GM23338 (cell line): ENCODE measurements at regions not wholly inside any gene's neighbourhood (a gene's known extent, or its start where the extent isn't known, plus 50 kb on each side); places are given as distances from the start of the nearest gene placed in this dataset.

ENCODE experiments used
- ATAC-seq: fragments of 200-7000 bp; cut with Tn5 transposase; 3 replicates; pipeline ENCODE4 v1.9.1; 2020
- DNase-seq: peaks from one replicate; pipeline ENCODE4 v3.0.0-alpha.2; 2015; ENCODE audit warnings: low spot score
- H2AFZ ChIP-seq: fragments of 200-600 bp; sonication (generic); 2 replicates; pipeline ENCODE4 v1.8.0; 2016; ENCODE audit warnings: antibody characterized with exemption, mild to moderate bottlenecking, moderate library complexity
- H3F3A ChIP-seq: fragments of 200-600 bp; sonication (generic); replicated peaks from 2 replicates; pipeline ENCODE4 v1.8.0; 2017; ENCODE audit warnings: antibody characterized with exemption, mixed run types, low read depth
- H3K27ac ChIP-seq: fragments of 200-600 bp; sonication (generic); 2 replicates; pipeline ENCODE4 v1.6.1; 2016; ENCODE audit warnings: low read depth
- H3K27me3 ChIP-seq: fragments of 200-600 bp; sonication (generic); 2 replicates; pipeline ENCODE4 v1.8.0; 2016; ENCODE audit warnings: mild to moderate bottlenecking, mixed run types, moderate library complexity; ENCODE audit not compliant: insufficient read depth
- H3K36me3 ChIP-seq: fragments of 200-600 bp; sonication (generic); 2 replicates; pipeline ENCODE4 v1.8.0; 2016; ENCODE audit warnings: mild to moderate bottlenecking; ENCODE audit not compliant: insufficient read depth
- H3K4me1 ChIP-seq: fragments of 200-600 bp; sonication (generic); 2 replicates; pipeline ENCODE4 v1.8.0; 2016; ENCODE audit warnings: mild to moderate bottlenecking, moderate library complexity; ENCODE audit not compliant: insufficient read depth
- H3K4me2 ChIP-seq: fragments of 200-600 bp; sonication (generic); 2 replicates; pipeline ENCODE4 v1.7.1; 2017; ENCODE audit warnings: mixed run types
- H3K4me3 ChIP-seq: fragments of 200-600 bp; sonication (generic); 2 replicates; pipeline ENCODE4 v1.6.1; 2016; ENCODE audit warnings: mixed run types
- H3K79me2 ChIP-seq: fragments of 200-600 bp; sonication (generic); replicated peaks from 2 replicates; pipeline ENCODE4 v1.8.0; 2017; ENCODE audit warnings: mild to moderate bottlenecking; ENCODE audit not compliant: insufficient read depth
- H3K9me2 ChIP-seq: fragments of 200-600 bp; sonication (generic); 2 replicates; pipeline ENCODE4 v1.8.0; 2017; ENCODE audit not compliant: insufficient read depth
- H4K20me1 ChIP-seq: fragments of 200-600 bp; sonication (generic); replicated peaks from 2 replicates; pipeline ENCODE4 v1.8.0; 2017; ENCODE audit warnings: mild to moderate bottlenecking; ENCODE audit not compliant: insufficient read depth
- H3K27ac Mint-ChIP-seq: 2 replicates; pipeline ENCODE4 v1.8.0; 2020; ENCODE audit warnings: inconsistent platforms, mild to moderate bottlenecking, moderate library complexity, mixed read lengths
- H3K27me3 Mint-ChIP-seq: 3 replicates; pipeline ENCODE4 v1.8.0; 2022; ENCODE audit warnings: low read depth, mild to moderate bottlenecking, moderate library complexity, mixed read lengths, inconsistent platforms; ENCODE audit not compliant: insufficient read depth, poor library complexity
- H3K36me3 Mint-ChIP-seq: 3 replicates; pipeline ENCODE4 v1.8.0; 2021; ENCODE audit warnings: low read depth, mild to moderate bottlenecking, inconsistent platforms, moderate library complexity, mixed read lengths
- H3K4me1 Mint-ChIP-seq: 3 replicates; pipeline ENCODE4 v1.8.0; 2020; ENCODE audit warnings: mild to moderate bottlenecking, inconsistent platforms, mixed read lengths
- H3K4me3 Mint-ChIP-seq: 3 replicates; pipeline ENCODE4 v1.8.0; 2021; ENCODE audit warnings: moderate library complexity, mild to moderate bottlenecking, inconsistent platforms, mixed read lengths
- H3K9me3 Mint-ChIP-seq: 3 replicates; pipeline ENCODE4 v1.8.0; 2020; ENCODE audit warnings: moderate library complexity, mild to moderate bottlenecking, inconsistent platforms, mixed read lengths
- CREB1 ChIP-seq: fragments of 250-450 bp; sonication (Bioruptor Pico); IDR thresholded peaks from 2 replicates; pipeline ENCODE4 v1.5.0; 2020; ENCODE audit warnings: low read depth, mild to moderate bottlenecking, moderate library complexity
- EZH2phosphoT487 ChIP-seq: fragments of 200-600 bp; sonication (generic); IDR thresholded peaks from one replicate; pipeline ENCODE4 v1.8.1; 2018; ENCODE audit warnings: antibody characterized with exemption; ENCODE audit not compliant: unreplicated experiment
- JUNB ChIP-seq: IDR thresholded peaks from one replicate; pipeline ENCODE4 v1.6.1; 2016; ENCODE audit warnings: antibody characterized with exemption; ENCODE audit not compliant: unreplicated experiment
- STAT1 ChIP-seq: IDR thresholded peaks from one replicate; pipeline ENCODE4 v1.6.1; 2016; ENCODE audit warnings: antibody characterized with exemption; ENCODE audit not compliant: unreplicated experiment
- TF ChIP-seq, protein P1 (sequence below): IDR thresholded peaks from one replicate; pipeline ENCODE4 v1.6.1; 2018; ENCODE audit warnings: antibody characterized with exemption; ENCODE audit not compliant: unreplicated experiment
- TF ChIP-seq, protein P2 (sequence below), 2 experiments: fragments of 200-600 bp in 1 of 2; sonication (generic) in 1 of 2; conservative IDR thresholded peaks; 2 replicates each; pipeline versions ENCODE4 v1.5.1 to v1.6.1; 2016 to 2017; ENCODE audit warnings: antibody characterized with exemption in 2 of 2, low read depth in 2 of 2, mild to moderate bottlenecking in 2 of 2, moderate library complexity in 1 of 2
- TF ChIP-seq, protein P3 (sequence below): fragments of 250-450 bp; sonication (Bioruptor Pico); IDR thresholded peaks from 2 replicates; pipeline ENCODE4 v1.5.0; 2020; ENCODE audit warnings: mild to moderate bottlenecking, moderate library complexity

DNA sequence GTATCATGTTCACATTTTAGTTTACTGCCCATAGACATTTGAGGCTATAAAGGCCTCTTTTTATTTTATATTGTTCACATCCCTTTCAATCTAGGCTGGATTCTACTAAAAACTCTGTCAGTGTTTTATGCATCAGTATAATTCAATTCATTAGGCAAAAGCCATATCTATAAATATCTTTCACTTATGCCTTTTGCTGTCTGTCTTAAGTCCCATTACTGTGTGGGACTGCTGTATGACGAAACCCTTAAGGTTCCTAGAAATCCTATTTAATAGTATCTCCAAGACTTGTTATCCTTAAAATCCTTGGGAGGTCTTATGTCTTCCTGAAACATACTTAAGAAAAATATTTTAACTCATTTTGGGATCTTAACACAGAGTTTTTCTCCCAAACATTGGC, 139.2 kb downstream of the HGF start (continued):
- TF ChIP-seq, protein P1, sequence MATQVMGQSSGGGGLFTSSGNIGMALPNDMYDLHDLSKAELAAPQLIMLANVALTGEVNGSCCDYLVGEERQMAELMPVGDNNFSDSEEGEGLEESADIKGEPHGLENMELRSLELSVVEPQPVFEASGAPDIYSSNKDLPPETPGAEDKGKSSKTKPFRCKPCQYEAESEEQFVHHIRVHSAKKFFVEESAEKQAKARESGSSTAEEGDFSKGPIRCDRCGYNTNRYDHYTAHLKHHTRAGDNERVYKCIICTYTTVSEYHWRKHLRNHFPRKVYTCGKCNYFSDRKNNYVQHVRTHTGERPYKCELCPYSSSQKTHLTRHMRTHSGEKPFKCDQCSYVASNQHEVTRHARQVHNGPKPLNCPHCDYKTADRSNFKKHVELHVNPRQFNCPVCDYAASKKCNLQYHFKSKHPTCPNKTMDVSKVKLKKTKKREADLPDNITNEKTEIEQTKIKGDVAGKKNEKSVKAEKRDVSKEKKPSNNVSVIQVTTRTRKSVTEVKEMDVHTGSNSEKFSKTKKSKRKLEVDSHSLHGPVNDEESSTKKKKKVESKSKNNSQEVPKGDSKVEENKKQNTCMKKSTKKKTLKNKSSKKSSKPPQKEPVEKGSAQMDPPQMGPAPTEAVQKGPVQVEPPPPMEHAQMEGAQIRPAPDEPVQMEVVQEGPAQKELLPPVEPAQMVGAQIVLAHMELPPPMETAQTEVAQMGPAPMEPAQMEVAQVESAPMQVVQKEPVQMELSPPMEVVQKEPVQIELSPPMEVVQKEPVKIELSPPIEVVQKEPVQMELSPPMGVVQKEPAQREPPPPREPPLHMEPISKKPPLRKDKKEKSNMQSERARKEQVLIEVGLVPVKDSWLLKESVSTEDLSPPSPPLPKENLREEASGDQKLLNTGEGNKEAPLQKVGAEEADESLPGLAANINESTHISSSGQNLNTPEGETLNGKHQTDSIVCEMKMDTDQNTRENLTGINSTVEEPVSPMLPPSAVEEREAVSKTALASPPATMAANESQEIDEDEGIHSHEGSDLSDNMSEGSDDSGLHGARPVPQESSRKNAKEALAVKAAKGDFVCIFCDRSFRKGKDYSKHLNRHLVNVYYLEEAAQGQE = no peak
- TF ChIP-seq STAT1 = no peak

DNA sequence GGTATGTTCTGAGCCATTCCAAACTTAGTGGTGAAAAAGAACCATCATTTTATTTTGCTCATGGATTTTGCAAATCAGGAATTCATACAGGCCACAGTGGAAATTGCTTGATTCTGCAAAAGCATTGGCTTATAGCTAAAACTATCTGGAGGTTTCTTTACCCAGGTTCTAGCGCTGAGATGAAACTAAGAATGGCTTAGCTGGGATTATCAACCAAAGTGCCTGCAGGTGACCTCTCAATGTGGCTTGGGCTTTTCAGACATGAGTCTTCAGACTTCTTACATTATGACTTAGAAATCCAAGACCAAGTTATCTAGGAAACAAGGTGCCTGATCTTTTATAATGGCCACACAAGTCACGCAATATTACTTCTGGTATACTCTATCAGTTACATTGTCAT, 140.1 kb downstream of the HGF start:
- TF ChIP-seq STAT1 (no peak), JUNB (no peak), CREB1 (CRISPR knock-in tag) (no peak), EZH2phosphoT487 (no peak)
- TF ChIP-seq, protein P2, sequence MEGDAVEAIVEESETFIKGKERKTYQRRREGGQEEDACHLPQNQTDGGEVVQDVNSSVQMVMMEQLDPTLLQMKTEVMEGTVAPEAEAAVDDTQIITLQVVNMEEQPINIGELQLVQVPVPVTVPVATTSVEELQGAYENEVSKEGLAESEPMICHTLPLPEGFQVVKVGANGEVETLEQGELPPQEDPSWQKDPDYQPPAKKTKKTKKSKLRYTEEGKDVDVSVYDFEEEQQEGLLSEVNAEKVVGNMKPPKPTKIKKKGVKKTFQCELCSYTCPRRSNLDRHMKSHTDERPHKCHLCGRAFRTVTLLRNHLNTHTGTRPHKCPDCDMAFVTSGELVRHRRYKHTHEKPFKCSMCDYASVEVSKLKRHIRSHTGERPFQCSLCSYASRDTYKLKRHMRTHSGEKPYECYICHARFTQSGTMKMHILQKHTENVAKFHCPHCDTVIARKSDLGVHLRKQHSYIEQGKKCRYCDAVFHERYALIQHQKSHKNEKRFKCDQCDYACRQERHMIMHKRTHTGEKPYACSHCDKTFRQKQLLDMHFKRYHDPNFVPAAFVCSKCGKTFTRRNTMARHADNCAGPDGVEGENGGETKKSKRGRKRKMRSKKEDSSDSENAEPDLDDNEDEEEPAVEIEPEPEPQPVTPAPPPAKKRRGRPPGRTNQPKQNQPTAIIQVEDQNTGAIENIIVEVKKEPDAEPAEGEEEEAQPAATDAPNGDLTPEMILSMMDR (conservative IDR thresholded peaks at IDR 0.05; ENCODE audit: low read depth in 2 of 2) = no peak
- TF ChIP-seq, protein P3, sequence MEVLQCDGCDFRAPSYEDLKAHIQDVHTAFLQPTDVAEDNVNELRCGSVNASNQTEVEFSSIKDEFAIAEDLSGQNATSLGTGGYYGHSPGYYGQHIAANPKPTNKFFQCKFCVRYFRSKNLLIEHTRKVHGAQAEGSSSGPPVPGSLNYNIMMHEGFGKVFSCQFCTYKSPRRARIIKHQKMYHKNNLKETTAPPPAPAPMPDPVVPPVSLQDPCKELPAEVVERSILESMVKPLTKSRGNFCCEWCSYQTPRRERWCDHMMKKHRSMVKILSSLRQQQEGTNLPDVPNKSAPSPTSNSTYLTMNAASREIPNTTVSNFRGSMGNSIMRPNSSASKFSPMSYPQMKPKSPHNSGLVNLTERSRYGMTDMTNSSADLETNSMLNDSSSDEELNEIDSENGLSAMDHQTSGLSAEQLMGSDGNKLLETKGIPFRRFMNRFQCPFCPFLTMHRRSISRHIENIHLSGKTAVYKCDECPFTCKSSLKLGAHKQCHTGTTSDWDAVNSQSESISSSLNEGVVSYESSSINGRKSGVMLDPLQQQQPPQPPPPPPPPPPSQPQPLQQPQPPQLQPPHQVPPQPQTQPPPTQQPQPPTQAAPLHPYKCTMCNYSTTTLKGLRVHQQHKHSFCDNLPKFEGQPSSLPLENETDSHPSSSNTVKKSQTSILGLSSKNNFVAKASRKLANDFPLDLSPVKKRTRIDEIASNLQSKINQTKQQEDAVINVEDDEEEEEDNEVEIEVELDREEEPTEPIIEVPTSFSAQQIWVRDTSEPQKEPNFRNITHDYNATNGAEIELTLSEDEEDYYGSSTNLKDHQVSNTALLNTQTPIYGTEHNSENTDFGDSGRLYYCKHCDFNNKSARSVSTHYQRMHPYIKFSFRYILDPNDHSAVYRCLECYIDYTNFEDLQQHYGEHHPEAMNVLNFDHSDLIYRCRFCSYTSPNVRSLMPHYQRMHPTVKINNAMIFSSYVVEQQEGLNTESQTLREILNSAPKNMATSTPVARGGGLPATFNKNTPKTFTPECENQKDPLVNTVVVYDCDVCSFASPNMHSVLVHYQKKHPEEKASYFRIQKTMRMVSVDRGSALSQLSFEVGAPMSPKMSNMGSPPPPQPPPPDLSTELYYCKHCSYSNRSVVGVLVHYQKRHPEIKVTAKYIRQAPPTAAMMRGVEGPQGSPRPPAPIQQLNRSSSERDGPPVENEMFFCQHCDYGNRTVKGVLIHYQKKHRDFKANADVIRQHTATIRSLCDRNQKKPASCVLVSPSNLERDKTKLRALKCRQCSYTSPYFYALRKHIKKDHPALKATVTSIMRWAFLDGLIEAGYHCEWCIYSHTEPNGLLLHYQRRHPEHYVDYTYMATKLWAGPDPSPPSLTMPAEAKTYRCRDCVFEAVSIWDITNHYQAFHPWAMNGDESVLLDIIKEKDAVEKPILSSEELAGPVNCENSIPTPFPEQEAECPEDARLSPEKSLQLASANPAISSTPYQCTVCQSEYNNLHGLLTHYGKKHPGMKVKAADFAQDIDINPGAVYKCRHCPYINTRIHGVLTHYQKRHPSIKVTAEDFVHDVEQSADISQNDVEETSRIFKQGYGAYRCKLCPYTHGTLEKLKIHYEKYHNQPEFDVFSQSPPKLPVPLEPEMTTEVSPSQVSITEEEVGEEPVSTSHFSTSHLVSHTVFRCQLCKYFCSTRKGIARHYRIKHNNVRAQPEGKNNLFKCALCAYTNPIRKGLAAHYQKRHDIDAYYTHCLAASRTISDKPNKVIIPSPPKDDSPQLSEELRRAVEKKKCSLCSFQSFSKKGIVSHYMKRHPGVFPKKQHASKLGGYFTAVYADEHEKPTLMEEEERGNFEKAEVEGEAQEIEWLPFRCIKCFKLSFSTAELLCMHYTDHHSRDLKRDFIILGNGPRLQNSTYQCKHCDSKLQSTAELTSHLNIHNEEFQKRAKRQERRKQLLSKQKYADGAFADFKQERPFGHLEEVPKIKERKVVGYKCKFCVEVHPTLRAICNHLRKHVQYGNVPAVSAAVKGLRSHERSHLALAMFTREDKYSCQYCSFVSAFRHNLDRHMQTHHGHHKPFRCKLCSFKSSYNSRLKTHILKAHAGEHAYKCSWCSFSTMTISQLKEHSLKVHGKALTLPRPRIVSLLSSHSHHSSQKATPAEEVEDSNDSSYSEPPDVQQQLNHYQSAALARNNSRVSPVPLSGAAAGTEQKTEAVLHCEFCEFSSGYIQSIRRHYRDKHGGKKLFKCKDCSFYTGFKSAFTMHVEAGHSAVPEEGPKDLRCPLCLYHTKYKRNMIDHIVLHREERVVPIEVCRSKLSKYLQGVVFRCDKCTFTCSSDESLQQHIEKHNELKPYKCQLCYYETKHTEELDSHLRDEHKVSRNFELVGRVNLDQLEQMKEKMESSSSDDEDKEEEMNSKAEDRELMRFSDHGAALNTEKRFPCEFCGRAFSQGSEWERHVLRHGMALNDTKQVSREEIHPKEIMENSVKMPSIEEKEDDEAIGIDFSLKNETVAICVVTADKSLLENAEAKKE (CRISPR knock-in tag) = no peak
- Histone ChIP-seq H4K20me1 (no peaks in the 10 kb centered on the region), H3K4me2 (no peak overlapping the region), H3F3A (no peaks in the 10 kb centered on the region), H3K4me1 (no peaks in the 10 kb centered on the region), H3K9me2 (no peaks in the 10 kb centered on the region), H3K4me3 (no peak overlapping the region), H3K27me3 (no peaks in the 10 kb centered on the region), H3K36me3 (no peaks in the 10 kb centered on the region), H3K27ac (no peak overlapping the region), H3K79me2 (no peaks in the 10 kb centered on the region), H2AFZ (no peak overlapping the region)
- ATAC-seq (no peak), DNase-seq (no peak)
- no peaks in the 10 kb centered on the region; the same call in 2 of the 3 replicates for H3K36me3 Mint-ChIP-seq
- no peaks in the 10 kb centered on the region for H3K27me3 Mint-ChIP-seq
- H3K4me3 Mint-ChIP-seq = no peak overlapping the region
- no peaks in the 10 kb centered on the region; the same call in 2 of the 3 replicates for H3K9me3 Mint-ChIP-seq
- no peak overlapping the region for H3K27ac Mint-ChIP-seq
- peaks cover 4% of the 10 kb centered on the region; the same call in 2 of the 3 replicates for H3K4me1 Mint-ChIP-seq
